Effector memory CD4-positive, alpha-beta T cell (primary cell): ENCODE measurements at regions not wholly inside any gene's neighbourhood (a gene's known extent, or its start where the extent isn't known, plus 50 kb on each side); places are given as distances from the start of the nearest gene placed in this dataset.

ENCODE experiments used
- DNase-seq, 3 donors: peaks; one replicate each; pipeline ENCODE4 v3.0.0-alpha.2; 2020
- H3K27ac ChIP-seq: 2 replicates; pipeline ENCODE4 v1.7.0; 2013; ENCODE audit warnings: mild to moderate bottlenecking, low read length, moderate library complexity; ENCODE audit not compliant: insufficient read depth, poor library complexity, severe bottlenecking
- H3K27me3 ChIP-seq: replicated peaks from 2 replicates; pipeline ENCODE4 v1.7.0; 2013; ENCODE audit warnings: mild to moderate bottlenecking, low read length; ENCODE audit not compliant: insufficient read depth, control insufficient read depth, poor library complexity, severe bottlenecking
- H3K36me3 ChIP-seq: 2 replicates; pipeline ENCODE4 v1.7.0; 2013; ENCODE audit warnings: mild to moderate bottlenecking, low read length, moderate library complexity; ENCODE audit not compliant: control insufficient read depth, insufficient read depth
- H3K4me1 ChIP-seq: 2 replicates; pipeline ENCODE4 v1.7.0; 2013; ENCODE audit warnings: low read length, mild to moderate bottlenecking; ENCODE audit not compliant: control insufficient read depth, insufficient read depth, poor library complexity, severe bottlenecking
- H3K4me3 ChIP-seq: 2 replicates; pipeline ENCODE4 v1.7.0; 2013; ENCODE audit warnings: low read length, low read depth, mild to moderate bottlenecking; ENCODE audit not compliant: insufficient read depth, poor library complexity, severe bottlenecking
- H3K9me3 ChIP-seq: 2 replicates; pipeline ENCODE4 v1.7.0; 2013; ENCODE audit warnings: mild to moderate bottlenecking, low read length, moderate library complexity; ENCODE audit not compliant: control insufficient read depth

DNA sequence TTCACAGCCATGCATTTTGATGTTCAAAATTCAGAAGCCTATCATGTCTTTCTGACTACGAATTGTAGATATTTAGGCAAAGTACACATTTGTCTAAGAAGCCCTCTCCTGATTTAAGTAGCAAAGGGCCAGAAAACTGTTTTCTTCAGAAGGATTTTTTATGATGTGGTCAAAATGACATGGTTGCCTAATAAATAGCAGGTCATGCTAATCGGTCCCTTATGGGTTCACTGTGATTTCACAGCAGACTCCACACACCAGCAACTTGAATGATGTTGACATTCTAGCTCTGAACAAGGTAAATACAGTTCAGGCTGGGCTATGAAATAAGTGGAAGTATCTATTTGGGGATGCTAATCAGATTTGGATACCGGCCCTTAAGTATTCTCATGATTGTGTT lies 178.7 kb upstream of the DPYD start:
- Histone ChIP-seq H3K36me3 (no peaks in the 10 kb centered on the region), H3K4me3 (no peak overlapping the region), H3K4me1 (no peaks in the 10 kb centered on the region), H3K27me3 (no peaks in the 10 kb centered on the region), H3K27ac (no peak overlapping the region), H3K9me3 (no peaks in the 10 kb centered on the region)
- DNase-seq, result no peak

DNA sequence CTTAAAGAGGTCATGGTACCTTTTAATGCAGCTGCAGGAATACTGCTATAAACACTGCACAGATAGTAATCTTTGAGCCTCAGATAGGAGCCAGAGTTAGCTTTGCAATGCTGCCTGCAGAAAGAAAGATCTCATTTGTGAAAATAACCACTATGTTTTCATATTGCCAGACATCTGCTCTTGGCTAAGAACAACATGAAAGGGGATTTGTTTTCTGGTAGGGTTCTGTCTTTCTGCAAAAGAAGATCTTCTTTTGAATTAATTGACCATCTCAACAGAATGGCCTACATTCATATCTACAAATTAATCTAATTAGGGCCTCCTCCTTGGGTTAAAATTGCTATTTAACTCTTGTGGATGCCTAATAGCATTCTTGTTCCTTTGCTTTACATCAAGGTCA lies 177.6 kb upstream of the DPYD start:
- Histone ChIP-seq H3K27me3 (no peaks in the 10 kb centered on the region), H3K9me3 (no peaks in the 10 kb centered on the region), H3K4me1 (no peaks in the 10 kb centered on the region), H3K36me3 (no peaks in the 10 kb centered on the region), H3K27ac (no peak overlapping the region), H3K4me3 (no peak overlapping the region)
- DNase-seq, result no peak

GRCh38 chr1:98090351-98090750 lies 169.5 kb upstream of the DPYD start:
- Histone ChIP-seq H3K9me3 (no peaks in the 10 kb centered on the region), H3K4me1 (no peaks in the 10 kb centered on the region), H3K36me3 (no peaks in the 10 kb centered on the region), H3K27me3 (no peaks in the 10 kb centered on the region), H3K27ac (no peak overlapping the region), H3K4me3 (no peak overlapping the region)
- DNase-seq, result no peak

- Histone ChIP-seq H3K36me3 (no peaks in the 10 kb centered on the region), H3K4me1 (no peaks in the 10 kb centered on the region), H3K4me3 (no peak overlapping the region), H3K9me3 (no peaks in the 10 kb centered on the region), H3K27me3 (no peaks in the 10 kb centered on the region), H3K27ac (no peak overlapping the region)
- DNase-seq, result no peak
Measured at GRCh38 chr1:98088381-98088780, 167.5 kb upstream of the DPYD start.

GRCh38 chr1:98086796-98087441 lies 166.1 kb upstream of the DPYD start:
- no peak overlapping the region for H3K27ac ChIP-seq
- H3K4me3 ChIP-seq, result no peak overlapping the region
- H3K36me3 ChIP-seq, result no peaks in the 10 kb centered on the region
- no peaks in the 10 kb centered on the region for H3K27me3 ChIP-seq
- no peak for DNase-seq
- H3K4me1 ChIP-seq, result no peaks in the 10 kb centered on the region
- H3K9me3 ChIP-seq, result no peaks in the 10 kb centered on the region

- no peaks in the 10 kb centered on the region for H3K27me3 ChIP-seq
- no peak overlapping the region for H3K27ac ChIP-seq
- no peaks in the 10 kb centered on the region for H3K4me1 ChIP-seq
- no peaks in the 10 kb centered on the region for H3K36me3 ChIP-seq
- no peak for DNase-seq
- H3K4me3 ChIP-seq, result no peak overlapping the region
- H3K9me3 ChIP-seq, result no peaks in the 10 kb centered on the region
Measured at GRCh38 chr1:98086156-98086555, 165.3 kb upstream of the DPYD start.

GRCh38 chr1:98084188-98084587 lies 163.4 kb upstream of the DPYD start:
- no peaks in the 10 kb centered on the region for H3K9me3 ChIP-seq
- DNase-seq, result no peak
- H3K27me3 ChIP-seq, result no peaks in the 10 kb centered on the region
- H3K36me3 ChIP-seq, result no peaks in the 10 kb centered on the region
- H3K4me1 ChIP-seq, result no peaks in the 10 kb centered on the region
- H3K4me3 ChIP-seq, result no peak overlapping the region
- no peak overlapping the region for H3K27ac ChIP-seq

GRCh38 chr1:98081944-98082343 lies 161.1 kb upstream of the DPYD start:
- no peaks in the 10 kb centered on the region for H3K36me3 ChIP-seq
- DNase-seq, result no peak
- H3K9me3 ChIP-seq, result no peaks in the 10 kb centered on the region
- H3K4me1 ChIP-seq, result no peaks in the 10 kb centered on the region
- H3K27me3 ChIP-seq, result no peaks in the 10 kb centered on the region
- H3K4me3 ChIP-seq, result no peak overlapping the region
- no peak overlapping the region for H3K27ac ChIP-seq

DNA sequence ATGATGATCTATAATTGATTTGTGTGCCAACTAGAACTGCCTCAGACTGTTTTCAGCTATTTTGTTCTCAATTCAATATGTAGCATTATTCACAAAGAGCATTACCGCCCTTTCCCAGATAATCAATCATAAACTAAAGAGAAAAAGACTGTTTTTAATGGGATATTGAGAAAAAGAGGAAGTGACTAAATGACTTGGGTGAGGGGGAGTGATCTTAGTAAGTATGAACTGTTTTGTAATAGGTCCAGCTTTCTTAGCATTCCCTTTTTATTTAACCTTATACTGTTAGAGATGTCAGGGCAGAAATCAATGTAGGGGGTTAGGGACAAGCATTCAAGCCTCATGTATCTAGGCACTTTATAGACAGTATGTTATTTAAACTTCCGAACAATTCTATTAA lies 157.8 kb upstream of the DPYD start:
- no peak overlapping the region for H3K4me3 ChIP-seq
- no peak for DNase-seq
- H3K36me3 ChIP-seq, result no peaks in the 10 kb centered on the region
- H3K27ac ChIP-seq, result no peak overlapping the region
- H3K4me1 ChIP-seq, result no peaks in the 10 kb centered on the region
- no peaks in the 10 kb centered on the region for H3K27me3 ChIP-seq
- no peaks in the 10 kb centered on the region for H3K9me3 ChIP-seq

DNA sequence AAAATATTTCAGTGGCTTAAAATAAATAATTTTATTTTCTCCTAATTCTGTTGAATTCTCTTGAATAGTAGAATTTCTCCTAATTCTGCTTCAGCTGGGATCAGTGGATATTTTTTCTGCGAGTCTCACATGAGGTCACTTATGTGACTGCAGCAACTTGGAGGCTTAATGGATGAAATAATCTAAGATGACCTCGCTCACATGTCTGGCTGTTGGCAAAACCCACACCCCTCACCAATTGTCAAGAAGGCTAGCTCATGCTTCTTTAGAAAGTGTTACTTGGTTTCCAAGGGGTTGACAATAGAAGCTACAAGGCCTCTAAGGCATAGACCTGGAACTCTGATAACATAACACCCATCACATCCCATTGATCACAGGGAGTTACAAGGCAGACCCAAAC lies 156.9 kb upstream of the DPYD start:
- no peaks in the 10 kb centered on the region for H3K4me1 ChIP-seq
- no peak for DNase-seq
- H3K27ac ChIP-seq, result no peak overlapping the region
- no peak overlapping the region for H3K4me3 ChIP-seq
- no peaks in the 10 kb centered on the region for H3K27me3 ChIP-seq
- H3K36me3 ChIP-seq, result no peaks in the 10 kb centered on the region
- no peaks in the 10 kb centered on the region for H3K9me3 ChIP-seq
